Osteoblast (primary cell): ENCODE measurements at regions not wholly inside any gene's neighbourhood (a gene's known extent, or its start where the extent isn't known, plus 50 kb on each side); places are given as distances from the start of the nearest gene placed in this dataset.

Experiments
- DNase-seq: peaks from one replicate; pipeline ENCODE4 v3.0.0; 2011; ENCODE audit warnings: low spot score, mixed read lengths; ENCODE audit not compliant: insufficient read length; ENCODE audit errors: missing footprints
- H2AFZ ChIP-seq: 2 replicates; pipeline ENCODE4 v1.6.0; 2011; ENCODE audit warnings: mild to moderate bottlenecking, low read length
- H3K27ac ChIP-seq: 2 replicates; pipeline ENCODE4 v1.5.1; 2011; ENCODE audit warnings: mild to moderate bottlenecking, low read depth, low read length, moderate library complexity
- H3K27me3 ChIP-seq: 2 replicates; pipeline ENCODE4 v1.6.0; 2012; ENCODE audit warnings: mild to moderate bottlenecking, control low read depth, inconsistent platforms, low read length, moderate library complexity; ENCODE audit not compliant: insufficient read depth
- H3K36me3 ChIP-seq: 2 replicates; pipeline ENCODE4 v1.5.1; 2011; ENCODE audit warnings: mild to moderate bottlenecking, low read length, control low read depth, moderate library complexity; ENCODE audit not compliant: insufficient read depth
- H3K4me1 ChIP-seq: 2 replicates; pipeline ENCODE4 v1.5.1; 2011; ENCODE audit warnings: mild to moderate bottlenecking, low read length, control low read depth, moderate library complexity; ENCODE audit not compliant: insufficient read depth
- H3K4me2 ChIP-seq: 2 replicates; pipeline ENCODE4 v1.6.0; 2011; ENCODE audit warnings: mild to moderate bottlenecking, low read length; ENCODE audit not compliant: insufficient read depth
- H3K4me3 ChIP-seq: fragments of 200-600 bp; sonication (generic); 3 replicates; pipeline ENCODE4 v1.5.1; 2012; ENCODE audit warnings: mild to moderate bottlenecking, low read length, inconsistent platforms; ENCODE audit not compliant: insufficient read depth
- H3K79me2 ChIP-seq: 2 replicates; pipeline ENCODE4 v1.6.0; 2012; ENCODE audit warnings: mild to moderate bottlenecking, low read length, control low read depth, inconsistent platforms; ENCODE audit not compliant: insufficient read depth
- H3K9me3 ChIP-seq: 2 replicates; pipeline ENCODE4 v1.5.1; 2011; ENCODE audit warnings: low read depth, low read length, control low read depth
- H4K20me1 ChIP-seq: 2 replicates; pipeline ENCODE4 v1.6.0; 2012; ENCODE audit warnings: mild to moderate bottlenecking, low read length, control low read depth; ENCODE audit not compliant: insufficient read depth
- CTCF ChIP-seq: IDR thresholded peaks from 2 replicates; pipeline ENCODE4 v1.5.1; 2011; ENCODE audit warnings: mild to moderate bottlenecking, low read depth, low read length, moderate library complexity; ENCODE audit errors: extremely low read depth

GRCh38 chr22:34784056-34784455, 281.9 kb upstream of the ISX start:
- H3K27ac ChIP-seq: no peak overlapping the region
- H3K4me3 ChIP-seq: no peak overlapping the region
- no peaks in the 10 kb centered on the region for H3K27me3 ChIP-seq
- H3K36me3 ChIP-seq: no peaks in the 10 kb centered on the region
- no peak overlapping the region for H2AFZ ChIP-seq
- H4K20me1 ChIP-seq: no peaks in the 10 kb centered on the region
- H3K4me2 ChIP-seq: no peak overlapping the region
- no peak for TF ChIP-seq CTCF
- no peaks in the 10 kb centered on the region for H3K9me3 ChIP-seq
- no peak for DNase-seq
- H3K4me1 ChIP-seq: no peaks in the 10 kb centered on the region
- H3K79me2 ChIP-seq: no peaks in the 10 kb centered on the region

DNA sequence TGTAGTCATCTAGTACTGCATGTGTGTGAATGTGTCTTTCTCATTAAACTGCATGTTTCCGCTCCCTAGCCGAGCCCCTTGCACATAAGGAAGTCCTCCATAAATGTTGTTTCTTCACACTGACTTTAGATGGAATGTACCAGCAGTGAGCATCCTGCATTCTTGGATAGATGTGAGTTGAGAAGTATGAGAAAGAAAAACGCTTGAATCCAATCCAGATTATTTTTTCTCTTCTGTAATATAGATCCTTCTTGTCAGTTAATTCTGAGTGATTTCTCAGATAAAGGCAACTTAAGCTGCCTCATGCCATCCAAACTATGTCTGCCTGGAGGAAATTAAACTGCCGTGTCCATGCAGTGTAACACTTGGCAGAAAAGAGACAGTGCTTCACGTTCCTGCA, 268.1 kb upstream of the ISX start:
- H3K79me2 ChIP-seq: no peaks in the 10 kb centered on the region
- H3K4me1 ChIP-seq: no peaks in the 10 kb centered on the region
- H4K20me1 ChIP-seq: no peaks in the 10 kb centered on the region
- H3K36me3 ChIP-seq: no peaks in the 10 kb centered on the region
- H3K27me3 ChIP-seq: no peaks in the 10 kb centered on the region
- TF ChIP-seq CTCF: no peak
- no peak overlapping the region for H3K4me2 ChIP-seq
- no peak overlapping the region for H3K27ac ChIP-seq
- H3K4me3 ChIP-seq: no peak overlapping the region
- H3K9me3 ChIP-seq: peaks cover 2% of the 10 kb centered on the region
- no peak for DNase-seq
- H2AFZ ChIP-seq: no peak overlapping the region

GRCh38 chr22:34798605-34799004, 267.4 kb upstream of the ISX start:
- Histone ChIP-seq H3K4me1 (no peaks in the 10 kb centered on the region), H3K4me2 (no peak overlapping the region), H3K27me3 (no peaks in the 10 kb centered on the region), H3K36me3 (no peaks in the 10 kb centered on the region), H4K20me1 (no peaks in the 10 kb centered on the region), H3K27ac (no peak overlapping the region), H2AFZ (no peak overlapping the region), H3K4me3 (no peak overlapping the region), H3K79me2 (no peaks in the 10 kb centered on the region), H3K9me3 (peaks cover 2% of the 10 kb centered on the region)
- no peak for DNase-seq
- no peak for TF ChIP-seq CTCF

DNA sequence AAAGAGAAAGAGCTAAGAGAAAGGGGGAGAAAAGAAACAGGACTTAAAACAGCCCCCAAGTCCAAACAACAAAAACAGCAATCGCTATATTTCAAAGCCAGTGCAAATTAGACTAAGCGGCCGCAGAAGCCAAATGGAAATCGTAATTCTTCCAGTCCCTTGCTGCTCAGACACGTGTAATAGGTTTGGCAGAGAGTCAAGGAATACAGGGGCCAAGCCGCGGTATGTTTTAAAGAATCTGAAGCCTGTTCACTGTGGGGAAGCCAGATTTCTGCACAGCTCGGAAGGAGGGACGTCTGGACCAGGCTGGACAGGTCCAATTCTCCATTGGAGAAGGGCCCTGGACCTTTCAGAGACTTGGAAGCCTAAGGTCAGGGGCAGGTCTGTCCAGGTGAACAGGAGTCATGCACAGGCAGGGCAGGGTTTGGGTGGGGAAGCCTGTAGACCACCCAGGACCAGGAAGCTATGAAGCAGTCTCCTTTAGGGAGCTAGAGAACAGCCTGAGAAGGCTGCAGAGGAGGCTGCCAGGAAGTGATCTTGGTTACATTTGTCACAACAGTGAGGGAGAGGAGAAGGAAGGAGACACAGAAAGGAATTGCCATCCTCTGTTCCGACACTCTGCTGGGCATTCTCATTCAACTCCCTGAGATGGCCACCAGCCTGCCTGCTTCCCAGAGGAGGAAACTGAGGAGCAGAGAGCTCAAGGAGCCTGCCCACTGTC, 265.5 kb upstream of the ISX start:
- no peaks in the 10 kb centered on the region for H4K20me1 ChIP-seq
- no peaks in the 10 kb centered on the region for H3K4me1 ChIP-seq
- no peak overlapping the region for H3K4me3 ChIP-seq
- peaks cover 2% of the 10 kb centered on the region for H3K9me3 ChIP-seq
- no peak overlapping the region for H3K27ac ChIP-seq
- no peaks in the 10 kb centered on the region for H3K27me3 ChIP-seq
- H3K79me2 ChIP-seq: no peaks in the 10 kb centered on the region
- H3K4me2 ChIP-seq: no peak overlapping the region
- no peaks in the 10 kb centered on the region for H3K36me3 ChIP-seq
- no peak overlapping the region for H2AFZ ChIP-seq
- no peak for DNase-seq
- TF ChIP-seq CTCF: no peak
